Hepatocyte (in vitro differentiated cells): ENCODE measurements at regions not wholly inside any gene's neighbourhood (a gene's known extent, or its start where the extent isn't known, plus 50 kb on each side); places are given as distances from the start of the nearest gene placed in this dataset.

Source experiments
- EZH2phosphoT487 ChIP-seq: fragments of 200-600 bp; sonication (generic); IDR thresholded peaks from one replicate; pipeline ENCODE4 v1.6.1; 2018; ENCODE audit warnings: antibody characterized with exemption, mild to moderate bottlenecking, low read depth, moderate library complexity; ENCODE audit not compliant: unreplicated experiment, severe bottlenecking
- TF ChIP-seq, protein P1 (sequence below): fragments of 200-600 bp; sonication (generic); IDR thresholded peaks from 2 replicates; pipeline ENCODE4 v1.5.1; 2016; ENCODE audit warnings: antibody characterized with exemption, mild to moderate bottlenecking; ENCODE audit not compliant: poor library complexity

GRCh38 chr15:37783290-37783689, 151.2 kb upstream of the TMCO5A start:
- TF ChIP-seq, protein P1, sequence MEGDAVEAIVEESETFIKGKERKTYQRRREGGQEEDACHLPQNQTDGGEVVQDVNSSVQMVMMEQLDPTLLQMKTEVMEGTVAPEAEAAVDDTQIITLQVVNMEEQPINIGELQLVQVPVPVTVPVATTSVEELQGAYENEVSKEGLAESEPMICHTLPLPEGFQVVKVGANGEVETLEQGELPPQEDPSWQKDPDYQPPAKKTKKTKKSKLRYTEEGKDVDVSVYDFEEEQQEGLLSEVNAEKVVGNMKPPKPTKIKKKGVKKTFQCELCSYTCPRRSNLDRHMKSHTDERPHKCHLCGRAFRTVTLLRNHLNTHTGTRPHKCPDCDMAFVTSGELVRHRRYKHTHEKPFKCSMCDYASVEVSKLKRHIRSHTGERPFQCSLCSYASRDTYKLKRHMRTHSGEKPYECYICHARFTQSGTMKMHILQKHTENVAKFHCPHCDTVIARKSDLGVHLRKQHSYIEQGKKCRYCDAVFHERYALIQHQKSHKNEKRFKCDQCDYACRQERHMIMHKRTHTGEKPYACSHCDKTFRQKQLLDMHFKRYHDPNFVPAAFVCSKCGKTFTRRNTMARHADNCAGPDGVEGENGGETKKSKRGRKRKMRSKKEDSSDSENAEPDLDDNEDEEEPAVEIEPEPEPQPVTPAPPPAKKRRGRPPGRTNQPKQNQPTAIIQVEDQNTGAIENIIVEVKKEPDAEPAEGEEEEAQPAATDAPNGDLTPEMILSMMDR, result no peak
- no peak for TF ChIP-seq EZH2phosphoT487
